ENCODE measurements at regions not wholly inside any gene's neighbourhood (a gene's known extent, or its start where the extent isn't known, plus 50 kb on each side); places are given as distances from the start of the nearest gene placed in this dataset.

- Histone ChIP-seq H3K9ac (ENCODE audit: insufficient read depth, low read length) (no peak overlapping the region), H3K79me2 (ENCODE audit: control insufficient read depth, insufficient read depth, low read length) (no peaks in the 10 kb centered on the region), H3K27me3 (ENCODE audit: control insufficient read depth, insufficient read depth, low read length) (no peaks in the 10 kb centered on the region), H3K4me2 (ENCODE audit: extremely low read depth, insufficient read depth, low read length) (no peak overlapping the region), H4K20me1 (ENCODE audit: control insufficient read depth, extremely low read depth, insufficient read depth, low read length) (no peaks in the 10 kb centered on the region), H3K4me3 (replicated peaks in 1 of 4; ENCODE audit: control extremely low read depth in 1 of 4, insufficient read depth in 1 of 4, low read depth in 3 of 4, low read length in 4 of 4) (no peak overlapping the region), H3K36me3 (ENCODE audit: control insufficient read depth, insufficient read depth, low read length) (no peaks in the 10 kb centered on the region), H3K27ac (ENCODE audit: insufficient read depth, low read length) (no peak overlapping the region), H2AFZ (ENCODE audit: low read length) (no peak overlapping the region), H3K9me3 (ENCODE audit: control insufficient read depth, insufficient read depth, low read depth, low read length) (no peaks in the 10 kb centered on the region), H3K4me1 (ENCODE audit: control insufficient read depth, extremely low read depth, insufficient read depth, low read length) (no peaks in the 10 kb centered on the region)
- no peak for DNase-seq (ENCODE audit: low read depth in 2 of 2)
- no peak for TF ChIP-seq CTCF (conservative IDR thresholded peaks at IDR 0.05 in 1 of 2, IDR thresholded peaks at IDR 0.05 in 1 of 2; ENCODE audit: low read depth in 1 of 2, low read length in 2 of 2)
- TF ChIP-seq EZH2 (IDR thresholded peaks at IDR 0.05; ENCODE audit: low read length, missing control alignments) = no peak
Measured at GRCh38 chr14:34041220-34041619, 90.3 kb upstream of the EGLN3 start.

GRCh38 chr14:34040766-34041165 lies 89.9 kb upstream of the EGLN3 start:
- Histone ChIP-seq H3K9me3 (ENCODE audit: control insufficient read depth, insufficient read depth, low read depth, low read length) (no peaks in the 10 kb centered on the region), H2AFZ (ENCODE audit: low read length) (no peak overlapping the region), H3K27ac (ENCODE audit: insufficient read depth, low read length) (no peak overlapping the region), H3K79me2 (ENCODE audit: control insufficient read depth, insufficient read depth, low read length) (no peaks in the 10 kb centered on the region), H3K4me1 (ENCODE audit: control insufficient read depth, extremely low read depth, insufficient read depth, low read length) (no peaks in the 10 kb centered on the region), H3K4me3 (replicated peaks in 1 of 4; ENCODE audit: control extremely low read depth in 1 of 4, insufficient read depth in 1 of 4, low read depth in 3 of 4, low read length in 4 of 4) (no peak overlapping the region), H3K4me2 (ENCODE audit: extremely low read depth, insufficient read depth, low read length) (no peak overlapping the region), H3K36me3 (ENCODE audit: control insufficient read depth, insufficient read depth, low read length) (no peaks in the 10 kb centered on the region), H3K27me3 (ENCODE audit: control insufficient read depth, insufficient read depth, low read length) (no peaks in the 10 kb centered on the region), H4K20me1 (ENCODE audit: control insufficient read depth, extremely low read depth, insufficient read depth, low read length) (no peaks in the 10 kb centered on the region), H3K9ac (ENCODE audit: insufficient read depth, low read length) (no peak overlapping the region)
- TF ChIP-seq CTCF (conservative IDR thresholded peaks at IDR 0.05 in 1 of 2, IDR thresholded peaks at IDR 0.05 in 1 of 2; ENCODE audit: low read depth in 1 of 2, low read length in 2 of 2) (no peak), EZH2 (IDR thresholded peaks at IDR 0.05; ENCODE audit: low read length, missing control alignments) (no peak)
- DNase-seq (ENCODE audit: low read depth in 2 of 2) = no peak

- Histone ChIP-seq H3K79me2 (ENCODE audit: control insufficient read depth, insufficient read depth, low read length) (no peaks in the 10 kb centered on the region), H3K4me3 (replicated peaks in 1 of 4; ENCODE audit: control extremely low read depth in 1 of 4, insufficient read depth in 1 of 4, low read depth in 3 of 4, low read length in 4 of 4) (no peak overlapping the region), H3K27ac (ENCODE audit: insufficient read depth, low read length) (no peak overlapping the region), H3K4me2 (ENCODE audit: extremely low read depth, insufficient read depth, low read length) (no peak overlapping the region), H3K27me3 (ENCODE audit: control insufficient read depth, insufficient read depth, low read length) (no peaks in the 10 kb centered on the region), H3K9me3 (ENCODE audit: control insufficient read depth, insufficient read depth, low read depth, low read length) (no peaks in the 10 kb centered on the region), H3K4me1 (ENCODE audit: control insufficient read depth, extremely low read depth, insufficient read depth, low read length) (no peaks in the 10 kb centered on the region), H3K36me3 (ENCODE audit: control insufficient read depth, insufficient read depth, low read length) (no peaks in the 10 kb centered on the region), H4K20me1 (ENCODE audit: control insufficient read depth, extremely low read depth, insufficient read depth, low read length) (no peaks in the 10 kb centered on the region), H3K9ac (ENCODE audit: insufficient read depth, low read length) (no peak overlapping the region), H2AFZ (ENCODE audit: low read length) (no peak overlapping the region)
- DNase-seq (ENCODE audit: low read depth in 2 of 2) = no peak
- TF ChIP-seq EZH2 (IDR thresholded peaks at IDR 0.05; ENCODE audit: low read length, missing control alignments) = no peak
- TF ChIP-seq CTCF (conservative IDR thresholded peaks at IDR 0.05 in 1 of 2, IDR thresholded peaks at IDR 0.05 in 1 of 2; ENCODE audit: low read depth in 1 of 2, low read length in 2 of 2) = no peak
Measured at GRCh38 chr14:34039428-34040047, 88.7 kb upstream of the EGLN3 start.
